HepG2 (cell line): ENCODE measurements at regions not wholly inside any gene's neighbourhood (a gene's known extent, or its start where the extent isn't known, plus 50 kb on each side); places are given as distances from the start of the nearest gene placed in this dataset.
A peak's percentile ranks its signal among the peaks of the same experiment; 100 is the strongest.

Experiments
- ATAC-seq: fragments of 200-7000 bp; cut with Tn5 transposase; 3 replicates; pipeline ENCODE4 v1.9.1; 2020; ENCODE audit warnings: mild to moderate bottlenecking, moderate library complexity
- BruUV-seq: library from RNA; stranded (reverse); fragments of 400-500 nt; replicated peaks from 2 replicates; lab custom pipeline; 2021; lab: Mats Ljungman, UMichigan
- CTCF ChIA-PET: fragments of 300-600 bp; formaldehyde crosslinking; extraction: SDS; loops from one replicate; lab custom pipeline; 2021; ENCODE audit warnings: low total read pairs, inconsistent platforms, low intra/inter-chr PET ratio; lab: Yijun Ruan, JAX
- POLR2A ChIA-PET: fragments of 350-600 bp; sonication (Branson Sonifier 250); formaldehyde crosslinking; loops from one replicate; lab custom pipeline; 2020; ENCODE audit warnings: antibody characterized with exemption, inconsistent platforms; lab: Yijun Ruan, JAX
- DNase-seq: peaks from one replicate; pipeline ENCODE4 v3.0.0-alpha.2; 2015; ENCODE audit warnings: low spot score
- FAIRE-seq: peaks from 3 replicates; lab custom pipeline; 2011; peaks lifted over from hg19 to GRCh38; lab: Jason Lieb, UNC
- H2AFZ ChIP-seq: one replicate; pipeline ENCODE4 v1.6.1; 2011; ENCODE audit warnings: low read length, inconsistent platforms
- H3K27ac ChIP-seq: fragments of 300-600 bp; 3 replicates; pipeline ENCODE4 v1.8.0; 2011; ENCODE audit warnings: mixed run types, mild to moderate bottlenecking, mixed read lengths, low read length, inconsistent platforms; ENCODE audit not compliant: insufficient read depth; ENCODE audit errors: extremely low read length
- H3K27me3 ChIP-seq, 2 experiments: fragments of 200-600 bp in 1 of 2; 2 replicates in 1 of 2; 3 replicates in 1 of 2; pipeline versions ENCODE4 v1.6.0 to v1.8.0; 2011; ENCODE audit warnings: low read length in 2 of 2, mild to moderate bottlenecking in 2 of 2, moderate library complexity in 2 of 2, inconsistent platforms in 1 of 2; ENCODE audit not compliant: insufficient read depth in 2 of 2, control insufficient read depth in 1 of 2
- H3K36me3 ChIP-seq, 2 experiments: fragments of 200-600 bp in 1 of 2; replicated peaks in 1 of 2; 2 replicates in 1 of 2; 3 replicates in 1 of 2; pipeline versions ENCODE4 v1.5.1 to v1.8.0; 2011; ENCODE audit warnings: low read length in 2 of 2, inconsistent platforms in 1 of 2; ENCODE audit not compliant: insufficient read depth in 2 of 2, control insufficient read depth in 1 of 2
- H3K4me1 ChIP-seq: 2 replicates; pipeline ENCODE4 v1.5.1; 2012; ENCODE audit warnings: low read length, inconsistent platforms; ENCODE audit not compliant: insufficient read depth
- H3K4me2 ChIP-seq: 2 replicates; pipeline ENCODE4 v1.6.0; 2011; ENCODE audit warnings: low read depth, low read length, inconsistent platforms
- H3K4me3 ChIP-seq, 3 experiments: fragments of 200-600 bp in 1 of 3; sonication (generic), shearing (Covaris generic) in 1 of 3; replicated peaks in 1 of 3; 2 replicates each; pipeline ENCODE4 v1.5.1; 2011 to 2016; ENCODE audit warnings: low read length in 3 of 3, inconsistent platforms in 2 of 3, low read depth in 2 of 3, mild to moderate bottlenecking in 2 of 3, control low read depth in 1 of 3, mixed read lengths in 1 of 3; ENCODE audit not compliant: insufficient read depth in 1 of 3
- H3K79me2 ChIP-seq: one replicate; pipeline ENCODE4 v1.6.1; 2011; ENCODE audit warnings: low read length, inconsistent platforms; ENCODE audit not compliant: insufficient read depth
- H3K9ac ChIP-seq: 2 replicates; pipeline ENCODE4 v1.6.0; 2011; ENCODE audit warnings: mild to moderate bottlenecking, low read depth, low read length, inconsistent platforms; ENCODE audit not compliant: insufficient read depth
- H3K9me3 ChIP-seq: 2 replicates; pipeline ENCODE4 v1.5.1; 2012; ENCODE audit warnings: mild to moderate bottlenecking, low read length
- H4K20me1 ChIP-seq: 2 replicates; pipeline ENCODE4 v1.6.0; 2011; ENCODE audit warnings: inconsistent platforms, mild to moderate bottlenecking, low read length, moderate library complexity; ENCODE audit not compliant: insufficient read depth
- LCORL ChIP-seq, 2 experiments: fragments of 450-650 bp in 1 of 2; sonication (generic) in 1 of 2; formaldehyde crosslinking in 1 of 2; IDR thresholded peaks; 2 replicates each; pipeline versions ENCODE4 v1.5.0 to v1.6.1; 2017 to 2020; ENCODE audit warnings: antibody characterized with exemption in 1 of 2, missing genetic modification reagents in 1 of 2
- MAFF ChIP-seq: IDR thresholded peaks from 2 replicates; pipeline ENCODE4 v1.6.1; 2011; ENCODE audit warnings: low read depth, low read length, improper control_type of control experiment
- SMYD3 ChIP-seq: sonication (generic); formaldehyde crosslinking; IDR thresholded peaks from 2 replicates; pipeline ENCODE4 v1.8.1; 2023; ENCODE audit warnings: mild to moderate bottlenecking, missing genetic modification reagents
- ZBTB7B ChIP-seq: sonication (generic); formaldehyde crosslinking; IDR thresholded peaks from 2 replicates; pipeline ENCODE4 v1.4.0; 2020; ENCODE audit warnings: missing genetic modification reagents
- ZFP82 ChIP-seq: sonication (generic); formaldehyde crosslinking; IDR thresholded peaks from 2 replicates; pipeline ENCODE4 v1.5.1; 2020; ENCODE audit warnings: mild to moderate bottlenecking, missing genetic modification reagents, borderline replicate concordance
- ZNF3 ChIP-seq: IDR thresholded peaks from 2 replicates; pipeline ENCODE4 v1.7.0; 2017; ENCODE audit warnings: inconsistent platforms
- ZNF318 ChIP-seq: sonication (generic); formaldehyde crosslinking; IDR thresholded peaks from 2 replicates; pipeline ENCODE4 v1.4.0; 2020; ENCODE audit warnings: mild to moderate bottlenecking, missing genetic modification reagents
- ZNF441 ChIP-seq: sonication (generic); formaldehyde crosslinking; IDR thresholded peaks from 2 replicates; pipeline ENCODE4 v1.7.0; 2021; ENCODE audit warnings: missing genetic modification reagents, borderline replicate concordance
- WGBS: methylation state at CpG from one replicate; pipeline ENCODE4 v1.1.6; 2017; ENCODE audit warnings: low lambda C conversion rate; 5-methylcytosine and 5-hydroxymethylcytosine counted together
- in situ Hi-C: cut with HindIII; loops from 2 replicates; pipeline ENCODE4 v1.10.0; 2017; ENCODE audit warnings: low pct_unique_long_range_greater_than_20kb; ENCODE audit not compliant: extremely low pct_ligation_motif_present
- intact Hi-C: fragments of 100-400 bp; cut with micrococcal nuclease; formaldehyde crosslinking; loops from one replicate; pipeline ENCODE4 v1.10.0; 2022; ENCODE audit not compliant: unreplicated experiment
- TF ChIP-seq, protein P1 (sequence below): IDR thresholded peaks from 2 replicates; pipeline ENCODE4 v1.6.1; 2016; ENCODE audit warnings: low read depth, borderline replicate concordance

DNA sequence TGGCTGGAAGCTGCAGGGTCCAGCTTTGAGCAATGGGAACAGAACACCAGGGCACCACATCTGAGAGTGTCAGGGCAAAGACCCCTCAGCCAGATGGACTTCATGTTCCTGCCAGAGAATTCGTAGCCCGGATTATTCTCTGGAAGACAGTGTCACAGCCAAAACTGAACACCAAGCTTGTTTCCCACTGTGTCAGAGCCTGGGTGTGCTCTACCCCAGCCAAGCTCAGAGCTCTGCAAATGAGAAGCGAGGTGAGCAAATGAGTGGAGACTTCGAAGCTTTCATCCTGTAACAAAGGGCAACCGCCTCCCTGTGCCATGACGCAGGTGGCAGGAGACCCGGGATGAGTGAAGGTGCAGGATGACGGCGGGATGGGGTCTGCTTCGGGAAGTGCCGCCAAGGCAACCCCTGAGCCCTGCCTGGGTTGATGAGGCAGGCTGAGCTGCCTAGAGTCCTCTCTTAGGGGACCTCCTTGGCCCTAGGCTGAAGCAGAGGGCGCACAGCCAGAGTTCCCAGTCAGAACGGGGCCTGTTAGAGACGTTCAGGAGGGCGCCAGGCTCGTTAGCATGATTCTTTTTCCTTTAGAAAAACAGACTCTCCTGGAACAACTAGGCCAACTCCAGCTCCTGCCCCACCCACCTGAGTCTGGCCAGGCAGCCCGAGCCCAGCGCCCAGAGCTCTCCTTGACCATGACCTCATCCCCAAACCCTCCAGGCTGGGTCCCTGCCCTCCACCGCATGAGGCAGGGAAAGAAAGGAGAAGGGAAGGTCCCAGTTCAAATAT is 187.7 kb downstream of the SOD2 start:
- in situ Hi-C loops (no loop called here), intact Hi-C loops (no loop called here)
- POLR2A ChIA-PET: no interaction called here
- BruUV-seq: no TSS peak
- 28% methylated on average over 11 of the region's 19 CpGs for WGBS
- TF ChIP-seq ZFP82 (CRISPR knock-in tag) (no peak), ZNF441 (CRISPR knock-in tag) (no peak)
- no peaks in the 10 kb centered on the region for H3K36me3 ChIP-seq
- DNase-seq: no peak
- FAIRE-seq: no peak
- no peak overlapping the region for H3K4me2 ChIP-seq
- no peak overlapping the region for H3K9ac ChIP-seq
- H3K27me3 ChIP-seq: peaks cover 2 to 29% of the 10 kb centered on the region in 2 experiments; a peak in 3 of 5 replicates
- no peak overlapping the region for H3K27ac ChIP-seq
- H3K79me2 ChIP-seq: no peaks in the 10 kb centered on the region
- CTCF ChIA-PET: no interaction called here
- no peaks in the 10 kb centered on the region for H3K4me1 ChIP-seq
- H2AFZ ChIP-seq: no peak overlapping the region
- no peaks in the 10 kb centered on the region for H4K20me1 ChIP-seq
- no peaks in the 10 kb centered on the region for H3K9me3 ChIP-seq
- H3K4me3 ChIP-seq: no peak overlapping the region
- ATAC-seq: peak; percentile 39

DNA sequence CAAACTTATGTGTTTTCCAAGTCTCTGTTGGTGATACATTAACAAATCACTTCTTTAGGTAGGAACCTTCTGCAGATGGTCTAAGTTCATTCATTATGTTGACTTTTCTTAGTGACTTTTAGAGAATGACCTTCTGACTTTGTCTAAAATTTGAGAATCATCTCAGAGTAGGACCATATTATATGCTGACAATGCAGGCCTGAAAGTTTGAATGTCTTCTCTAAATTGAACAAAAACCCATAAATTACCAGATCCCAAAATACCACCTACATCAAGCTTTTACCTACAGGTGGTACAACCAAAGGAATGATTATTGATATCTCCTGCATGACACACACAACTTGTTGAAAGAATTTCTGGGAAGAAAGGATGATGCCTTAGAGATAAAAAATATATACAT is 191.5 kb downstream of the SOD2 start:
- Histone ChIP-seq H4K20me1 (no peaks in the 10 kb centered on the region), H3K9ac (no peak overlapping the region), H3K4me3 (no peak overlapping the region), H3K9me3 (no peaks in the 10 kb centered on the region), H3K79me2 (no peaks in the 10 kb centered on the region), H3K36me3 (no peaks in the 10 kb centered on the region), H3K4me2 (no peak overlapping the region), H2AFZ (no peak overlapping the region), H3K4me1 (no peaks in the 10 kb centered on the region), H3K27ac (no peak overlapping the region), H3K27me3 (peaks cover 2 to 16% of the 10 kb centered on the region in 2 experiments; a peak in 3 of 5 replicates)
- ChIA-PET POLR2A (no interaction called here), CTCF (no interaction called here)
- intact Hi-C loops (no loop called here), in situ Hi-C loops (no loop called here)
- ATAC-seq: no peak
- no peak for DNase-seq
- BruUV-seq: no TSS peak
- no peak for FAIRE-seq
- TF ChIP-seq, protein P1, sequence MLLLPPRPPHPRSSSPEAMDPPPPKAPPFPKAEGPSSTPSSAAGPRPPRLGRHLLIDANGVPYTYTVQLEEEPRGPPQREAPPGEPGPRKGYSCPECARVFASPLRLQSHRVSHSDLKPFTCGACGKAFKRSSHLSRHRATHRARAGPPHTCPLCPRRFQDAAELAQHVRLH: no peak
- TF ChIP-seq ZNF318 (CRISPR knock-in tag): no peak
- no peak for TF ChIP-seq SMYD3
- no peak for TF ChIP-seq LCORL (IDR thresholded peaks at IDR 0.05)
- no peak for TF ChIP-seq LCORL (CRISPR knock-in tag; IDR thresholded peaks at IDR 0.05)
- TF ChIP-seq ZNF3 (CRISPR knock-in tag): no peak
- TF ChIP-seq MAFF: peak; percentile 34; the same call in 1 of the 2 replicates
- no peak for TF ChIP-seq ZBTB7B (CRISPR knock-in tag)
